Endothelial cell of umbilical vein (primary cell): ENCODE measurements at regions not wholly inside any gene's neighbourhood (a gene's known extent, or its start where the extent isn't known, plus 50 kb on each side); places are given as distances from the start of the nearest gene placed in this dataset.

ENCODE experiments used
- BruUV-seq: library from RNA; stranded (reverse); fragments of 400-500 nt; replicated peaks from 2 replicates; lab custom pipeline; 2021; lab: Mats Ljungman, UMichigan
- CTCF ChIA-PET: fragments of 300-600, 350-600 bp; sonication (Branson Sonifier 250); formaldehyde crosslinking; loops from one replicate; lab custom pipeline; 2021; ENCODE audit warnings: antibody characterized with exemption, inconsistent platforms; lab: Charles Lee
- POLR2A ChIA-PET: fragments of 300-600, 350-600 bp; sonication (Branson Sonifier 250); formaldehyde crosslinking; loops from one replicate; lab custom pipeline; 2021; ENCODE audit warnings: antibody characterized with exemption, inconsistent platforms; lab: Charles Lee
- DNase-seq: peaks from one replicate; pipeline ENCODE4 v3.0.0-alpha.2; 2011; ENCODE audit warnings: low read depth, low spot score
- FAIRE-seq: peaks from 2 replicates; lab custom pipeline; 2011; peaks lifted over from hg19 to GRCh38; lab: Jason Lieb, UNC
- H2AFZ ChIP-seq: 2 replicates; pipeline ENCODE4 v1.6.0; 2012; ENCODE audit warnings: low read depth, low read length, control low read depth, inconsistent platforms
- H3K27ac ChIP-seq: 2 replicates; pipeline ENCODE4 v1.5.1; 2011; ENCODE audit warnings: low read depth, mild to moderate bottlenecking, control low read depth, low read length, moderate library complexity; ENCODE audit not compliant: insufficient read depth
- H3K27me3 ChIP-seq, 2 experiments: 2 replicates each; pipeline versions ENCODE4 v1.6.0 to v1.6.1; 2011; ENCODE audit warnings: low read length in 2 of 2, mixed read lengths in 1 of 2; ENCODE audit not compliant: control insufficient read depth in 2 of 2, insufficient read depth in 2 of 2
- H3K36me3 ChIP-seq, 2 experiments: 2 replicates in 1 of 2; 3 replicates in 1 of 2; pipeline ENCODE4 v1.5.1; 2011; ENCODE audit warnings: low read length in 2 of 2, mild to moderate bottlenecking in 1 of 2, moderate library complexity in 1 of 2; ENCODE audit not compliant: control insufficient read depth in 2 of 2, insufficient read depth in 2 of 2; ENCODE audit errors: extremely low read depth in 1 of 2
- H3K4me1 ChIP-seq: 3 replicates; pipeline ENCODE4 v1.5.1; 2011; ENCODE audit warnings: mild to moderate bottlenecking, low read length; ENCODE audit not compliant: control insufficient read depth, insufficient read depth; ENCODE audit errors: extremely low read depth
- H3K4me2 ChIP-seq: 2 replicates; pipeline ENCODE4 v1.6.1; 2011; ENCODE audit warnings: low read length, control low read depth, mixed read lengths; ENCODE audit not compliant: insufficient read depth
- H3K4me3 ChIP-seq, 3 experiments: fragments of 200-600 bp in 1 of 3; sonication (generic), shearing (Covaris generic) in 1 of 3; replicated peaks in 1 of 3; 2 replicates each; pipeline ENCODE4 v1.5.1; 2011 to 2016; ENCODE audit warnings: control low read depth in 3 of 3, low read length in 3 of 3, mild to moderate bottlenecking in 2 of 3, inconsistent platforms in 1 of 3, low read depth in 1 of 3, moderate library complexity in 1 of 3; ENCODE audit not compliant: insufficient read depth in 1 of 3
- H3K79me2 ChIP-seq: 2 replicates; pipeline ENCODE4 v1.6.0; 2012; ENCODE audit warnings: low read length, inconsistent platforms; ENCODE audit not compliant: control insufficient read depth, insufficient read depth
- H3K9ac ChIP-seq: replicated peaks from 2 replicates; pipeline ENCODE3; 2011; ENCODE audit warnings: low read length, control low read depth; ENCODE audit not compliant: insufficient read depth; ENCODE audit errors: extremely low read depth
- H3K9me1 ChIP-seq: replicated peaks from 3 replicates; pipeline ENCODE4 v1.6.0; 2011; ENCODE audit warnings: mild to moderate bottlenecking, low read length; ENCODE audit not compliant: control insufficient read depth, insufficient read depth; ENCODE audit errors: extremely low read depth
- H3K9me3 ChIP-seq: replicated peaks from 2 replicates; pipeline ENCODE4 v1.5.1; 2012; ENCODE audit warnings: low read length, inconsistent platforms; ENCODE audit not compliant: control insufficient read depth, insufficient read depth
- H4K20me1 ChIP-seq: replicated peaks from 2 replicates; pipeline ENCODE3; 2011; ENCODE audit warnings: mild to moderate bottlenecking, low read length; ENCODE audit not compliant: control insufficient read depth, insufficient read depth; ENCODE audit errors: extremely low read depth
- EZH2 ChIP-seq: IDR thresholded peaks from 2 replicates; pipeline ENCODE4 v1.6.1; 2012; ENCODE audit warnings: borderline replicate concordance, low read depth, mild to moderate bottlenecking, moderate library complexity, low read length, inconsistent platforms; ENCODE audit not compliant: severe bottlenecking
- FOS ChIP-seq: IDR thresholded peaks from 2 replicates; pipeline ENCODE4 v1.6.1; 2011; ENCODE audit warnings: mild to moderate bottlenecking, low read length, moderate library complexity, borderline replicate concordance; ENCODE audit not compliant: insufficient read depth
- GATA2 ChIP-seq: IDR thresholded peaks from 2 replicates; pipeline ENCODE4 v1.7.0; 2011; ENCODE audit warnings: low read depth, mild to moderate bottlenecking, moderate library complexity, mixed read lengths, low read length; ENCODE audit not compliant: insufficient read length, insufficient read depth
- JUN ChIP-seq: IDR thresholded peaks from 2 replicates; pipeline ENCODE4 v1.6.1; 2011; ENCODE audit warnings: borderline replicate concordance, low read depth; ENCODE audit not compliant: insufficient read length, insufficient read depth
- MYC ChIP-seq: IDR thresholded peaks from one replicate; pipeline ENCODE4 v1.6.1; 2011; ENCODE audit warnings: mild to moderate bottlenecking, low read depth, low read length
- POLR2A ChIP-seq: IDR thresholded peaks from 2 replicates; pipeline ENCODE4 v1.6.1; 2012; ENCODE audit warnings: low read depth, mild to moderate bottlenecking, control low read depth, low read length
- POLR2AphosphoS5 ChIP-seq: IDR thresholded peaks from 2 replicates; pipeline ENCODE4 v1.6.1; 2012; ENCODE audit warnings: low read depth, mild to moderate bottlenecking, control low read depth, low read length, moderate library complexity; ENCODE audit not compliant: insufficient read depth
- dilution Hi-C: fragments of 300-500 bp; cut with MboI; formaldehyde crosslinking; loops from one replicate; pipeline ENCODE4 v1.15.0; 2019; ENCODE audit warnings: low sequenced_read_pairs; ENCODE audit not compliant: extremely low pct_ligation_motif_present
- intact Hi-C: fragments of 100-400 bp; cut with micrococcal nuclease; formaldehyde crosslinking; loops from one replicate; pipeline ENCODE4 v1.10.0; 2022
- TF ChIP-seq, protein P1 (sequence below): IDR thresholded peaks from 2 replicates; pipeline ENCODE4 v1.6.1; 2011; ENCODE audit not compliant: insufficient read depth, insufficient read length
- TF ChIP-seq, protein P2 (sequence below), 2 donors: IDR thresholded peaks; 1 replicate in 1 of 2; 2 replicates in 1 of 2; pipeline ENCODE4 v1.5.1; 2011; ENCODE audit warnings: low read length in 2 of 2, mild to moderate bottlenecking in 2 of 2, moderate library complexity in 2 of 2, control low read depth in 1 of 2, inconsistent platforms in 1 of 2, low read depth in 1 of 2; ENCODE audit not compliant: insufficient read depth in 1 of 2; ENCODE audit errors: extremely low read depth in 1 of 2

DNA sequence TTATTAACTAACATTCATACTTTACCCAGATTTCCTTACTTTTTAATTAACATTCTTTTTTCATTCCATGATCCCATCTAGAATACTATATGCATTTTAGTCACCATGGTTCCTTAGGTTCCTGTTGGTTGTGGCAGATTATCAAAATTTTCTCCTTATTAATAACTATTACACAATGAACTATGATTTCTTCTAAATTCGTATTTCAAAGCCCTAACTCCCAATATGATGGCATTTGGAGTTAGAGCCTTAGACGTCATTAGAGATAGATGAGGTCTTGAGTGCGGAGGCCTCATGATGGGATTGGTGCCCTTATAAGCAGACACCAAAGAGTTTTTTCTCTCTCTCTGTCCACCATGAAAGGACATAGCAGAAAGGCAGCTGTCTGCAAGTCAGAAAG, 485.4 kb downstream of the TLR4 start:
- Histone ChIP-seq H3K9ac (no peak overlapping the region), H3K4me1 (no peaks in the 10 kb centered on the region), H3K79me2 (no peaks in the 10 kb centered on the region), H3K36me3 (no peaks in the 10 kb centered on the region), H3K9me1 (no peaks in the 10 kb centered on the region), H3K27ac (no peak overlapping the region), H2AFZ (no peak overlapping the region), H3K27me3 (no peaks in the 10 kb centered on the region), H4K20me1 (no peaks in the 10 kb centered on the region), H3K4me2 (no peak overlapping the region), H3K9me3 (peaks cover 2% of the 10 kb centered on the region), H3K4me3 (no peak overlapping the region)
- ChIA-PET POLR2A (no interaction called here), CTCF (no interaction called here)
- DNase-seq (no peak), FAIRE-seq (no peak)
- dilution Hi-C loops (no loop called here), intact Hi-C loops (no loop called here)
- no peak for TF ChIP-seq POLR2AphosphoS5
- TF ChIP-seq MYC: no peak
- TF ChIP-seq POLR2A: no peak
- TF ChIP-seq, protein P1, sequence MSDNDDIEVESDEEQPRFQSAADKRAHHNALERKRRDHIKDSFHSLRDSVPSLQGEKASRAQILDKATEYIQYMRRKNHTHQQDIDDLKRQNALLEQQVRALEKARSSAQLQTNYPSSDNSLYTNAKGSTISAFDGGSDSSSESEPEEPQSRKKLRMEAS: no peak
- TF ChIP-seq, protein P2, sequence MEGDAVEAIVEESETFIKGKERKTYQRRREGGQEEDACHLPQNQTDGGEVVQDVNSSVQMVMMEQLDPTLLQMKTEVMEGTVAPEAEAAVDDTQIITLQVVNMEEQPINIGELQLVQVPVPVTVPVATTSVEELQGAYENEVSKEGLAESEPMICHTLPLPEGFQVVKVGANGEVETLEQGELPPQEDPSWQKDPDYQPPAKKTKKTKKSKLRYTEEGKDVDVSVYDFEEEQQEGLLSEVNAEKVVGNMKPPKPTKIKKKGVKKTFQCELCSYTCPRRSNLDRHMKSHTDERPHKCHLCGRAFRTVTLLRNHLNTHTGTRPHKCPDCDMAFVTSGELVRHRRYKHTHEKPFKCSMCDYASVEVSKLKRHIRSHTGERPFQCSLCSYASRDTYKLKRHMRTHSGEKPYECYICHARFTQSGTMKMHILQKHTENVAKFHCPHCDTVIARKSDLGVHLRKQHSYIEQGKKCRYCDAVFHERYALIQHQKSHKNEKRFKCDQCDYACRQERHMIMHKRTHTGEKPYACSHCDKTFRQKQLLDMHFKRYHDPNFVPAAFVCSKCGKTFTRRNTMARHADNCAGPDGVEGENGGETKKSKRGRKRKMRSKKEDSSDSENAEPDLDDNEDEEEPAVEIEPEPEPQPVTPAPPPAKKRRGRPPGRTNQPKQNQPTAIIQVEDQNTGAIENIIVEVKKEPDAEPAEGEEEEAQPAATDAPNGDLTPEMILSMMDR (IDR thresholded peaks at IDR 0.05; ENCODE audit: extremely low read depth in 1 of 2, insufficient read depth in 1 of 2, low read depth in 1 of 2, low read length in 2 of 2): no peak
- no peak for TF ChIP-seq JUN
- no peak for TF ChIP-seq EZH2
- no peak for TF ChIP-seq GATA2
- TF ChIP-seq FOS: no peak
- BruUV-seq: no TSS peak
